DOHH2 (cell line): ENCODE measurements at regions not wholly inside any gene's neighbourhood (a gene's known extent, or its start where the extent isn't known, plus 50 kb on each side); places are given as distances from the start of the nearest gene placed in this dataset.

ENCODE experiments used
- H3F3A ChIP-seq: fragments of 200-600 bp; sonication (generic), shearing (Covaris generic); 2 replicates; pipeline ENCODE4 v1.6.0; 2016; ENCODE audit warnings: antibody characterized with exemption, mild to moderate bottlenecking; ENCODE audit not compliant: control insufficient read depth, insufficient read depth
- H3K27ac ChIP-seq: fragments of 200-600 bp; sonication (generic); 2 replicates; pipeline ENCODE4 v1.5.1; 2014; ENCODE audit warnings: low read depth, mild to moderate bottlenecking, low read length, moderate library complexity
- H3K27me3 ChIP-seq: fragments of 200-600 bp; sonication (generic); 2 replicates; pipeline ENCODE4 v1.6.1; 2014; ENCODE audit warnings: mild to moderate bottlenecking, low read length, mixed read lengths; ENCODE audit not compliant: control insufficient read depth
- H3K36me3 ChIP-seq: fragments of 200-600 bp; sonication (generic); 2 replicates; pipeline ENCODE4 v1.6.1; 2014; ENCODE audit warnings: mild to moderate bottlenecking, low read length, moderate library complexity, mixed read lengths; ENCODE audit not compliant: control insufficient read depth
- H3K4me1 ChIP-seq: fragments of 200-600 bp; sonication (generic); 2 replicates; pipeline ENCODE4 v1.6.1; 2014; ENCODE audit warnings: mild to moderate bottlenecking, low read length, mixed read lengths; ENCODE audit not compliant: control insufficient read depth
- H3K4me2 ChIP-seq: fragments of 200-600 bp; sonication (generic); 2 replicates; pipeline ENCODE4 v1.6.0; 2014; ENCODE audit warnings: mild to moderate bottlenecking, low read length, moderate library complexity
- H3K4me3 ChIP-seq: fragments of 200-600 bp; sonication (generic); 2 replicates; pipeline ENCODE4 v1.5.1; 2014; ENCODE audit warnings: mild to moderate bottlenecking, low read length, mixed read lengths
- H3K79me2 ChIP-seq: fragments of 200-600 bp; sonication (generic); 2 replicates; pipeline ENCODE4 v1.6.1; 2014; ENCODE audit warnings: mild to moderate bottlenecking, low read length, mixed read lengths; ENCODE audit not compliant: control insufficient read depth
- H3K9me2 ChIP-seq: fragments of 200-600 bp; sonication (generic); replicated peaks from 2 replicates; pipeline ENCODE4 v1.6.1; 2014; ENCODE audit warnings: mild to moderate bottlenecking, low read length, mixed read lengths; ENCODE audit not compliant: control insufficient read depth
- H3K9me3 ChIP-seq: fragments of 200-600 bp; sonication (generic); 2 replicates; pipeline ENCODE4 v1.6.1; 2014; ENCODE audit warnings: antibody characterized with exemption, low read length, mixed read lengths; ENCODE audit not compliant: control insufficient read depth, insufficient read depth
- H4K20me1 ChIP-seq: fragments of 200-600 bp; sonication (generic); 2 replicates; pipeline ENCODE4 v1.6.0; 2014; ENCODE audit warnings: low read depth, mild to moderate bottlenecking, antibody characterized with exemption, low read length, moderate library complexity; ENCODE audit not compliant: control insufficient read depth, insufficient read depth
- CTCF ChIP-seq: fragments of 200-600 bp; sonication (generic); IDR thresholded peaks from one replicate; pipeline ENCODE4 v1.5.1; 2014; ENCODE audit warnings: antibody characterized with exemption, mild to moderate bottlenecking, low read depth, low read length; ENCODE audit not compliant: poor library complexity, severe bottlenecking
- EZH2phosphoT487 ChIP-seq: fragments of 200-600 bp; sonication (generic); IDR thresholded peaks from 2 replicates; pipeline ENCODE4 v1.6.1; 2017; ENCODE audit warnings: borderline replicate concordance, mild to moderate bottlenecking, antibody characterized with exemption, low read length, moderate library complexity, mixed read lengths

DNA sequence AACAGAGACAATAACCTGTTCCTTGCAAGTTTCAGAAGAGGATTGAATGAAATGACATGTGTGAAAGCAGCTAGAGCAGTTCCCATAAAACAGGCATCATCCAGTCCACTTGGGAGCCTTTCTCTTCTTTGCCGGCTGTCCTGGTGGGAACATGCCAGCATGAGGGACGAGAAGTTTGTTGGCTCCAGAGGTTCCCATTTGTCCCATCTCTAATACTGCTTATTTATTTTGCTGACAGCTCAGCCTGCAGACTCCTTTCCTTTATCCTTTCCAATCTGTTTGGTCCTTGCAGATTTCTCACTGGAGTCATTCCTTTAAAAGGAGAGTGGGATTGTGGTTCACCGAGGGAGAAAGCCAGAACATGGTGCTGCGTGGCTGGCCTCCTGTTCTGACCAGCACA lies 321.5 kb upstream of the CLINT1 start:
- TF ChIP-seq CTCF (no peak), EZH2phosphoT487 (no peak)
- Histone ChIP-seq H3K36me3 (no peaks in the 10 kb centered on the region), H3K4me2 (no peak overlapping the region), H3K4me3 (no peak overlapping the region), H3K9me3 (no peaks in the 10 kb centered on the region), H3F3A (no peaks in the 10 kb centered on the region), H3K79me2 (no peaks in the 10 kb centered on the region), H3K4me1 (peaks cover 22% of the 10 kb centered on the region), H3K27ac (no peak overlapping the region), H3K9me2 (no peaks in the 10 kb centered on the region), H3K27me3 (no peaks in the 10 kb centered on the region), H4K20me1 (no peaks in the 10 kb centered on the region)

GRCh38 chr5:158179271-158179670 lies 320.3 kb upstream of the CLINT1 start:
- Histone ChIP-seq H3K9me2 (no peaks in the 10 kb centered on the region), H3K4me3 (no peak overlapping the region), H3K4me1 (peaks cover 30% of the 10 kb centered on the region), H3K4me2 (no peak overlapping the region), H3K36me3 (no peaks in the 10 kb centered on the region), H4K20me1 (no peaks in the 10 kb centered on the region), H3K27me3 (no peaks in the 10 kb centered on the region), H3K79me2 (no peaks in the 10 kb centered on the region), H3K9me3 (no peaks in the 10 kb centered on the region), H3K27ac (no peak overlapping the region), H3F3A (no peaks in the 10 kb centered on the region)
- TF ChIP-seq CTCF (no peak), EZH2phosphoT487 (no peak)

- Histone ChIP-seq H3K36me3 (no peaks in the 10 kb centered on the region), H3K9me2 (no peaks in the 10 kb centered on the region), H3K4me2 (no peak overlapping the region), H3K27me3 (no peaks in the 10 kb centered on the region), H3K79me2 (no peaks in the 10 kb centered on the region), H3F3A (no peaks in the 10 kb centered on the region), H3K27ac (no peak overlapping the region), H3K4me1 (peaks cover 30% of the 10 kb centered on the region), H3K9me3 (no peaks in the 10 kb centered on the region), H3K4me3 (no peak overlapping the region), H4K20me1 (no peaks in the 10 kb centered on the region)
- TF ChIP-seq EZH2phosphoT487 = no peak
- no peak for TF ChIP-seq CTCF
Observed at GRCh38 chr5:158178535-158178934, 319.6 kb upstream of the CLINT1 start.

GRCh38 chr5:158177146-158177545 lies 318.2 kb upstream of the CLINT1 start:
- no peak overlapping the region for H3K4me2 ChIP-seq
- no peaks in the 10 kb centered on the region for H3F3A ChIP-seq
- H3K27ac ChIP-seq = no peak overlapping the region
- no peaks in the 10 kb centered on the region for H3K36me3 ChIP-seq
- H3K9me3 ChIP-seq = no peaks in the 10 kb centered on the region
- no peaks in the 10 kb centered on the region for H4K20me1 ChIP-seq
- TF ChIP-seq EZH2phosphoT487 (no peak), CTCF (no peak)
- no peaks in the 10 kb centered on the region for H3K79me2 ChIP-seq
- peaks cover 30% of the 10 kb centered on the region for H3K4me1 ChIP-seq
- H3K27me3 ChIP-seq = no peaks in the 10 kb centered on the region
- H3K4me3 ChIP-seq = no peak overlapping the region
- no peaks in the 10 kb centered on the region for H3K9me2 ChIP-seq
